ENCODE measurements at regions not wholly inside any gene's neighbourhood (a gene's known extent, or its start where the extent isn't known, plus 50 kb on each side); places are given as distances from the start of the nearest gene placed in this dataset.
"Not testable (repeated sequence)": the region's sequence is repeated elsewhere in the genome, so short reads cannot be mapped to it uniquely, and the experiment has no call there.

DNA sequence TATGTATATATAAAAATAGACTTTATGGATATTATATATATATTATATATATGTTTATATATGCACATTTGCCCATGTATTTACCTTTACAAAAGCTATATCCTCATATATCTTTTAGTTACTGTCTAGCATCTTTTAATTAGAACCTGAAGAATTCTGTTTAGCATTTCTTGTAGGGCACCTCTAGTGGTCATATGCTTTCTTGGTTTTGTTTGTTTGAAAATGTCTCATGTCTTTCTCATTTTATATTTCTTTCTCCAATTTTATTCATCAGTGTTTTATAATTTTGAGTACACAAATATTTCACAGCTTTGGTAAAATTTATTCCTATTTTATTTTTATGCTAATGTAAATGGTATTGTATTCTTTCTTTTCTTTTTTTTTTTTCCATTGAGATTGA, 70.3 kb upstream of the SPIN4 start:
- H3K4me3 Mint-ChIP-seq: no peak overlapping the region
- intact Hi-C loops (cut with DNase I, micrococcal nuclease): no loop called here
- Histone ChIP-seq H3K9me3 (ENCODE audit: control insufficient read depth in 1 of 2, insufficient read depth in 1 of 2, low read length in 2 of 2) (peaks cover 0 to 20% of the 10 kb centered on the region in 2 experiments), H3K27ac (ENCODE audit: low read depth in 1 of 2, low read length in 2 of 2) (no peak overlapping the region), H3K4me1 (ENCODE audit: insufficient read depth, low read length) (no peaks in the 10 kb centered on the region), H3K27me3 (ENCODE audit: control insufficient read depth in 1 of 2, insufficient read depth in 2 of 2, low read length in 2 of 2) (no peaks in the 10 kb centered on the region), H3K36me3 (ENCODE audit: insufficient read depth, low read length) (peaks cover 1% of the 10 kb centered on the region), H3K4me3 (ENCODE audit: low read length) (no peak overlapping the region)
- H3K27me3 Mint-ChIP-seq: no peaks in the 10 kb centered on the region
- TF ChIP-seq, protein P1, sequence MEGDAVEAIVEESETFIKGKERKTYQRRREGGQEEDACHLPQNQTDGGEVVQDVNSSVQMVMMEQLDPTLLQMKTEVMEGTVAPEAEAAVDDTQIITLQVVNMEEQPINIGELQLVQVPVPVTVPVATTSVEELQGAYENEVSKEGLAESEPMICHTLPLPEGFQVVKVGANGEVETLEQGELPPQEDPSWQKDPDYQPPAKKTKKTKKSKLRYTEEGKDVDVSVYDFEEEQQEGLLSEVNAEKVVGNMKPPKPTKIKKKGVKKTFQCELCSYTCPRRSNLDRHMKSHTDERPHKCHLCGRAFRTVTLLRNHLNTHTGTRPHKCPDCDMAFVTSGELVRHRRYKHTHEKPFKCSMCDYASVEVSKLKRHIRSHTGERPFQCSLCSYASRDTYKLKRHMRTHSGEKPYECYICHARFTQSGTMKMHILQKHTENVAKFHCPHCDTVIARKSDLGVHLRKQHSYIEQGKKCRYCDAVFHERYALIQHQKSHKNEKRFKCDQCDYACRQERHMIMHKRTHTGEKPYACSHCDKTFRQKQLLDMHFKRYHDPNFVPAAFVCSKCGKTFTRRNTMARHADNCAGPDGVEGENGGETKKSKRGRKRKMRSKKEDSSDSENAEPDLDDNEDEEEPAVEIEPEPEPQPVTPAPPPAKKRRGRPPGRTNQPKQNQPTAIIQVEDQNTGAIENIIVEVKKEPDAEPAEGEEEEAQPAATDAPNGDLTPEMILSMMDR (IDR thresholded peaks at IDR 0.05): no peak
- ChIA-PET CTCF (no interaction called here), POLR2A (no interaction called here)
- peaks cover 14% of the 10 kb centered on the region for H3K36me3 Mint-ChIP-seq (ENCODE audit: low read depth)
- no peaks in the 10 kb centered on the region for H3K4me1 Mint-ChIP-seq (ENCODE audit: low read depth)
- ATAC-seq (ENCODE audit: poor library complexity) (no peak), DNase-seq (no peak)
- H3K9me3 Mint-ChIP-seq: peaks cover 2% of the 10 kb centered on the region
- H3K27ac Mint-ChIP-seq: no peak overlapping the region

DNA sequence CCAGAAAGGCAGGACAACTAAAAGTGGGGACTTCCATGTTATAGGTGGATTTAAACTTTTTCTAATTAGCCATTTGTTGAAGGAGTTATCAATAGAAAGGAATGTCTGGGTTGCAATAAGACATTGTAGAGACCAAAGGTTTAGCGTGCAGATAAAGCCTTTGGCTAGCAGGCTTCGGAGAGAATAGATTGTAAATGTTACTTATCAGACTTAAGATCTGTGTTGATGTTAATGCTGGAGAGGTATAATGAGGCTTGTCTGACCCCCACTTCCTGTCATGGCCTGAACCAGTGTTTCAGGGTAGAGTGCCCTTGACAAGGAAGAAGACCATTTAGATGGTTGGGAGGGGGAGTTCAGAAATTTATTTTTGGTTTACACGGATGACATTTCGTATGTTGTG, 67.1 kb upstream of the SPIN4 start:
- POLR2A ChIA-PET: no interaction called here
- H3K27ac Mint-ChIP-seq: no peak overlapping the region
- H3K4me3 Mint-ChIP-seq: no peak overlapping the region
- H3K27me3 Mint-ChIP-seq: no peaks in the 10 kb centered on the region
- no peaks in the 10 kb centered on the region for H3K9me3 Mint-ChIP-seq
- no peak overlapping the region for H3K27ac ChIP-seq (ENCODE audit: low read depth in 1 of 2, low read length in 2 of 2)
- H3K9me3 ChIP-seq (ENCODE audit: control insufficient read depth in 1 of 2, insufficient read depth in 1 of 2, low read length in 2 of 2): peaks cover 0 to 12% of the 10 kb centered on the region in 2 experiments
- CTCF ChIA-PET: no interaction called here
- TF ChIP-seq, protein P1 (IDR thresholded peaks at IDR 0.05): no peak
- H3K27me3 ChIP-seq (ENCODE audit: control insufficient read depth in 1 of 2, insufficient read depth in 2 of 2, low read length in 2 of 2): no peaks in the 10 kb centered on the region
- H3K36me3 ChIP-seq (ENCODE audit: insufficient read depth, low read length): no peaks in the 10 kb centered on the region
- intact Hi-C loops (cut with DNase I, micrococcal nuclease): no loop called here
- no peak overlapping the region for H3K4me3 ChIP-seq (ENCODE audit: low read length)
- no peak for ATAC-seq (ENCODE audit: poor library complexity)
- H3K4me1 ChIP-seq (ENCODE audit: insufficient read depth, low read length): no peaks in the 10 kb centered on the region
- peaks cover under 1% of the 10 kb centered on the region for H3K36me3 Mint-ChIP-seq (ENCODE audit: low read depth)
- H3K4me1 Mint-ChIP-seq (ENCODE audit: low read depth): no peaks in the 10 kb centered on the region
- no peak for DNase-seq

DNA sequence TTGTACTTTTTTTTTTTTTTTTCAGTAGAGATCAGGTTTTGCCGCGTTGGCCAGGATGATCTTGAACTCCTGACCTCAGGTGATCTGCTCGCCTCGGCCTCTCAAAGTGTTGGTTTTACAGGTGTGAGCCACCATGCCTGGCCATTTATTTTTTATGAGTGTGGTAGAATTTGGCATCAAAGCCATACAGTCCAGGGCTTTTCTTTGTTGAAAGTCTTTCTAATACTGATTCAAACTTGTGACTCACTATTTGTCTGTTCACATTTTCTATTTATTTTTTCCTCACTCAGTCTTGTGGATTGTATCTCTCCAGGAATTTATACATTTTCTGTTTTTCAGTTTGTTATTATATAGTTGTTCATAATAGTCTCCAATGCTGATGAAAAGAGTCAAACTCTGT, 66.5 kb upstream of the SPIN4 start:
- intact Hi-C loops (cut with DNase I, micrococcal nuclease): no loop called here

DNA sequence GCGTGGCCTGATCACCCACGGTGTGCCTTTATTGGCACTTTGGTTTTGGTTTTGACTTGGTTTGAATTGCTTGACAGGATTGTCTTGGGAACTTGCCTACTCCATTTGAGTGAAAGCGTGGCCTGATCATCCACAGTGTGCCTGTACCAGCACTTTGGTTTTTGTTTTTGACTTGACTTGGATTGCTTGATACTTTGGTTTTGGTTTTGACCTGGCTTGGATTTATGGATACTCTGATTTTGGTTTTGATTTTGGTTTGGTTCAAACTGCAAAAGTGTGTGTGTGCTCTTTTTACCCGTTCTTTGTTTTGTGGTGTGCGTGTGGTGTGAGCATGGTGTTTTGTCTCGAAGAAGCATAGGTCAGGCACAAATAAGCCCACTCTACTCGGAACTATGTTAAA, 58.8 kb upstream of the SPIN4 start:
- intact Hi-C loops (cut with DNase I, micrococcal nuclease); H3K36me3 ChIP-seq (ENCODE audit: insufficient read depth, low read length); H3K4me3 ChIP-seq (ENCODE audit: low read length); H3K9me3 Mint-ChIP-seq; H3K4me1 Mint-ChIP-seq (ENCODE audit: low read depth); H3K27ac Mint-ChIP-seq; H3K36me3 Mint-ChIP-seq (ENCODE audit: low read depth); DNase-seq; CTCF ChIA-PET; POLR2A ChIA-PET; H3K27ac ChIP-seq (ENCODE audit: low read depth in 1 of 2, low read length in 2 of 2); H3K9me3 ChIP-seq (ENCODE audit: control insufficient read depth in 1 of 2, insufficient read depth in 1 of 2, low read length in 2 of 2); H3K4me3 Mint-ChIP-seq; H3K4me1 ChIP-seq (ENCODE audit: insufficient read depth, low read length); H3K27me3 ChIP-seq (ENCODE audit: control insufficient read depth in 1 of 2, insufficient read depth in 2 of 2, low read length in 2 of 2); H3K27me3 Mint-ChIP-seq; ATAC-seq (ENCODE audit: poor library complexity): not testable (repeated sequence)

More for the DNA sequence above, 66.5 kb upstream of the SPIN4 start:
- Mint-ChIP-seq H3K4me1 (ENCODE audit: low read depth) (no peaks in the 10 kb centered on the region), H3K27me3 (no peaks in the 10 kb centered on the region), H3K27ac (no peak overlapping the region), H3K36me3 (ENCODE audit: low read depth) (no peaks in the 10 kb centered on the region), H3K9me3 (no peaks in the 10 kb centered on the region), H3K4me3 (no peak overlapping the region)
- CTCF ChIA-PET: interaction anchor here (0.7 kb wide), 1 partner anchor 40 kb away, joined by 4 read pairs; no protein-coding TSS in a partner anchor
- no peak for ATAC-seq (ENCODE audit: poor library complexity)
- Histone ChIP-seq H3K4me3 (ENCODE audit: low read length) (no peak overlapping the region), H3K27me3 (ENCODE audit: control insufficient read depth in 1 of 2, insufficient read depth in 2 of 2, low read length in 2 of 2) (no peaks in the 10 kb centered on the region), H3K36me3 (ENCODE audit: insufficient read depth, low read length) (no peaks in the 10 kb centered on the region), H3K27ac (ENCODE audit: low read depth in 1 of 2, low read length in 2 of 2) (no peak overlapping the region), H3K4me1 (ENCODE audit: insufficient read depth, low read length) (no peaks in the 10 kb centered on the region), H3K9me3 (ENCODE audit: control insufficient read depth in 1 of 2, insufficient read depth in 1 of 2, low read length in 2 of 2) (peaks cover 0 to 12% of the 10 kb centered on the region in 2 experiments)
- DNase-seq: no peak
- TF ChIP-seq, protein P1 (IDR thresholded peaks at IDR 0.05): no peak
- POLR2A ChIA-PET: no interaction called here

Data from CD4-positive, alpha-beta T cell (primary cell).